Activated CD4-positive, alpha-beta T cell treated with anti-CD3 and anti-CD28 coated beads, Interleukin-2, amount 10 ng/mL, durations not matched to agents 7 days and 5 days (primary cell): ENCODE measurements at regions not wholly inside any gene's neighbourhood (a gene's known extent, or its start where the extent isn't known, plus 50 kb on each side); places are given as distances from the start of the nearest gene placed in this dataset.

Source experiments
- CTCF ChIA-PET: fragments of 350-600 bp; sonication (Branson Sonifier 250); formaldehyde crosslinking; loops from one replicate; lab custom pipeline; 2021; ENCODE audit warnings: antibody characterized with exemption; lab: Charles Lee
- POLR2A ChIA-PET: fragments of 350-600 bp; sonication (Branson Sonifier 250); formaldehyde crosslinking; loops from one replicate; lab custom pipeline; 2021; ENCODE audit warnings: antibody characterized with exemption; lab: Charles Lee
- DNase-seq: peaks from one replicate; pipeline ENCODE4 v3.0.0-alpha.2; 2020
- H3K27ac Mint-ChIP-seq: one replicate; pipeline ENCODE4 v1.8.0; 2021; ENCODE audit warnings: mild to moderate bottlenecking, moderate library complexity, mixed read lengths
- H3K27me3 Mint-ChIP-seq: one replicate; pipeline ENCODE4 v1.8.0; 2021; ENCODE audit warnings: mixed read lengths
- H3K36me3 Mint-ChIP-seq: one replicate; pipeline ENCODE4 v1.8.0; 2021; ENCODE audit warnings: low read depth, mixed read lengths
- H3K4me1 Mint-ChIP-seq: one replicate; pipeline ENCODE4 v1.8.0; 2021; ENCODE audit warnings: mixed read lengths
- H3K4me3 Mint-ChIP-seq: one replicate; pipeline ENCODE4 v1.8.0; 2021; ENCODE audit warnings: mild to moderate bottlenecking, moderate library complexity, mixed read lengths
- H3K9me3 Mint-ChIP-seq: one replicate; pipeline ENCODE4 v1.8.0; 2021; ENCODE audit warnings: mixed read lengths

DNA sequence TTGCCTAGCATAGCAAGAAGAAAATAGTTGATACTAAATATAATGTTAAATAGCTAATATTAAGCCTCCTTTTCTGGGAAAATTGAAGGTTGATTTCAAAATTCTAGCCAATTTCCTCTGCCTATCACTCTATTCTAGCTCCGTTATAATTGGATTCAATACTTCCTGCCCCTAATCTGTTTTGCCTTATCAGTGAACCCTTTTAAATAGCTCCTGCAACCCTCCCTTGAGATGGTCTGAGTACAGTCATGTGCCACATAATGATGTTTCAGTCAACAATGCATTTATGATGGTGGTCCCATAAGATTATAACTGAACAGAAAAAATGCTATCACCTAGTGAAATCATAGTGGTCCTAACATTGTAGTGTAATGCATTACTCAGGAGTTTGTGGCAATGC is 79.7 kb upstream of the PBX1 start:
- no peaks in the 10 kb centered on the region for H3K9me3 Mint-ChIP-seq
- H3K4me1 Mint-ChIP-seq = no peaks in the 10 kb centered on the region
- ChIA-PET CTCF (interaction anchor here (0.6 kb wide), 1 partner anchor 839 kb away, joined by 4 read pairs; no protein-coding TSS in a partner anchor), POLR2A (no interaction called here)
- no peaks in the 10 kb centered on the region for H3K27me3 Mint-ChIP-seq
- H3K27ac Mint-ChIP-seq = no peak overlapping the region
- no peak for DNase-seq
- no peak overlapping the region for H3K4me3 Mint-ChIP-seq
- no peaks in the 10 kb centered on the region for H3K36me3 Mint-ChIP-seq

DNA sequence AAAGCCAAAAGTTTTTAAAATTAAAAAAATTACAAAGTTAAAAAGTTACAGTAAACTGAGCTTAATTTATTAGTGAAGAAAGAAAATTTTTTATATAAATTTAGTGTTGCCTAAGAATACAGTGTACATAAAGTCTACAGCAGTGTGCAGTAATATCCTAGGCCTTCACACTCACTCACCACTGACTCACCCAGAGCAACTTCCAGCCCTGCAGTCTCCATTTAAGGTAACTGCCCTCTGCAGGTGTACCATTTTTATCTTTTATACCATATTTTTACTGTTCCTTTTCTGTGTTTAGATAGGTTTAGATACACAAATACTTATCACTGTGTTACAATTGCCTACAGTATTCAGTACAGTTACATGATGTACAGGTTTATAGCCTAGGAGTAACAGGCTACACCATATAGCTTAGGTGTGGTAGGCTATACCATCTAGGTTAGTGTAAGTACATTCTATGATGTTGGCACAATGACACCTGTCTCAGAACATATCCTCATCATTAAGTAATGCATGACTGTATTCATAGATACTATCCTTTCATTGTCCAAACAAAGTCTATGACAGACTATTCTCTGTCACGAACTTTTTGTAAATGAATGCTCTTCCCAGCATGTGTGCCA is 78.6 kb upstream of the PBX1 start:
- Mint-ChIP-seq H3K9me3 (no peaks in the 10 kb centered on the region), H3K27ac (no peak overlapping the region), H3K27me3 (no peaks in the 10 kb centered on the region), H3K4me3 (no peak overlapping the region), H3K36me3 (no peaks in the 10 kb centered on the region), H3K4me1 (no peaks in the 10 kb centered on the region)
- ChIA-PET CTCF (no interaction called here), POLR2A (no interaction called here)
- DNase-seq = no peak

DNA sequence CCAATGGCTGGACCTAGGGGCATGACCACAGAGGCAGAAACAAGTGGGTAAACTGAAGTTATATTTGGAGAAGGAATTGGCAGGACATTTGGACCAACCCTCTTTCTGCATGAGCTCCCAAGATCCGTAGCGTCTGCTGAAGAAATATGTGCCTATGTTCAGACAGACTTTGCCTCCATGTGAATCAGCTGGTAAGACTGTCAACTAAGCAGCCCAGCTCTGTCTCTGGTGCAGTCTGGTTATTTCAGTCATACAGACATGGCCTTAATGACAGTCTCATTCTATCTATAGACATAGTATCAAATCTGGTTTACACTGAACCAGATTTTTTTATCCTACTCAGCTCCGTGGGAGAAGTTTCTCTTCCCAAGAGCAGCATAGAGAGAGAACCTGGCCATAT is 63.1 kb upstream of the PBX1 start:
- POLR2A ChIA-PET = no interaction called here
- Mint-ChIP-seq H3K27ac (no peak overlapping the region), H3K27me3 (no peaks in the 10 kb centered on the region), H3K36me3 (no peaks in the 10 kb centered on the region), H3K4me3 (no peak overlapping the region), H3K4me1 (no peaks in the 10 kb centered on the region), H3K9me3 (peaks cover 2% of the 10 kb centered on the region)
- DNase-seq = no peak
- CTCF ChIA-PET = no interaction called here

DNA sequence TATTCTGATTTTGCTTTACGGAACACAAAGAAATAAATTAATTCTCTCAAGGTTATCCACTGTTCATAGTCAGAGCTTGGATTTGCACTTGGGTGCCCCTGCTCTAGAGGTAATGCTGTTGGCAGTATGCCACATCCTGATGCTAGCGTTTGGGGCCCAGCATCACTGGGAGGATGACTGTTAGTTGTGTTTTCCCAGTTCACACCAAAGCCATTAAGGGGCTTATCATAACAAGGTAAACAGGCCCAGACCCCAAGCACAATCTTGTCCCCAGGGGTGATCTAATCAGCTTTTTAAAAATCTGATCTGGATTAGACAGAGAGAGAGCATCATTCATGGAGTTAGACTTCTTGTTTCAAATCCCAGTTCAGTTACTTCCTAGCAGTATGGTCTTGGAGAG is 60.2 kb upstream of the PBX1 start:
- H3K27ac Mint-ChIP-seq = no peak overlapping the region
- no peaks in the 10 kb centered on the region for H3K4me1 Mint-ChIP-seq
- ChIA-PET POLR2A (no interaction called here), CTCF (no interaction called here)
- H3K36me3 Mint-ChIP-seq = no peaks in the 10 kb centered on the region
- no peaks in the 10 kb centered on the region for H3K27me3 Mint-ChIP-seq
- no peak for DNase-seq
- H3K4me3 Mint-ChIP-seq = no peak overlapping the region
- H3K9me3 Mint-ChIP-seq = peaks cover 5% of the 10 kb centered on the region

DNA sequence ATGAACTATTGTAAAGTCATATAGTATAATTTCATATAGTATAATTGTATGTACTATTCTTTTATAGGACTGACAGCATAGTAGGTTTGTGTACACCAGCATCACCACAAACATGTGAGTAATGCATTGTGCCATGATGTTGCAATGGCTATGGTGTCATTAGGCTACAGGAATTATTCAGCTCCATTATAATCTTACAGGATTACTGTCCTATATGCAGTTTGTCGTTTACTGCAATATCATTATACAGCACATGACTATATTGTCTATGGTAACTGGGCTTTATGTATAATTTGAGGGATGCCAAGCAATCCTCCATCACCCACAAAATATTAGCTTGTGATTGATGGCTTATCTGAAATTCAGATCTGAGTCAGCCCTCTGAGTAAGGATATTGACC is 54.2 kb upstream of the PBX1 start:
- no peaks in the 10 kb centered on the region for H3K36me3 Mint-ChIP-seq
- H3K27ac Mint-ChIP-seq = no peak overlapping the region
- ChIA-PET POLR2A (no interaction called here), CTCF (no interaction called here)
- no peaks in the 10 kb centered on the region for H3K27me3 Mint-ChIP-seq
- H3K4me1 Mint-ChIP-seq = no peaks in the 10 kb centered on the region
- H3K4me3 Mint-ChIP-seq = no peak overlapping the region
- DNase-seq = no peak
- H3K9me3 Mint-ChIP-seq = peaks cover 3% of the 10 kb centered on the region
